CD14-positive monocyte (primary cell): ENCODE measurements at regions not wholly inside any gene's neighbourhood (a gene's known extent, or its start where the extent isn't known, plus 50 kb on each side); places are given as distances from the start of the nearest gene placed in this dataset.

Experiments
- DNase-seq, 3 donors: peaks; one replicate each; pipeline ENCODE4 v3.0.0-alpha.2; 2011 to 2022
- H2AFZ ChIP-seq: 2 replicates; pipeline ENCODE4 v1.6.0; 2012; ENCODE audit warnings: mild to moderate bottlenecking, low read depth, low read length, inconsistent platforms; ENCODE audit not compliant: insufficient read depth, poor library complexity, severe bottlenecking
- H3K27ac ChIP-seq, 2 donors: 1 replicate in 1 of 2; 2 replicates in 1 of 2; pipeline ENCODE4 v1.5.1; 2012 to 2013; ENCODE audit warnings: low read length in 2 of 2, control low read depth in 1 of 2, inconsistent platforms in 1 of 2, low read depth in 1 of 2, mild to moderate bottlenecking in 1 of 2
- H3K27me3 ChIP-seq, 2 donors: one replicate each; pipeline versions ENCODE4 v1.6.0 to v1.6.1; 2011 to 2013; ENCODE audit warnings: low read length in 2 of 2; ENCODE audit not compliant: control insufficient read depth in 2 of 2, insufficient read depth in 2 of 2
- H3K36me3 ChIP-seq, 2 donors: replicated peaks in 1 of 2; 1 replicate in 1 of 2; 2 replicates in 1 of 2; pipeline versions ENCODE4 v1.5.1 to v1.6.1; 2012 to 2013; ENCODE audit warnings: low read length in 2 of 2, control low read depth in 1 of 2, inconsistent platforms in 1 of 2, mild to moderate bottlenecking in 1 of 2; ENCODE audit not compliant: insufficient read depth in 2 of 2, control insufficient read depth in 1 of 2
- H3K4me1 ChIP-seq, 2 donors: 1 replicate in 1 of 2; 2 replicates in 1 of 2; pipeline versions ENCODE4 v1.5.1 to v1.6.1; 2012 to 2013; ENCODE audit warnings: low read length in 2 of 2, control low read depth in 1 of 2, inconsistent platforms in 1 of 2, mild to moderate bottlenecking in 1 of 2, moderate library complexity in 1 of 2; ENCODE audit not compliant: insufficient read depth in 2 of 2, control insufficient read depth in 1 of 2
- H3K4me2 ChIP-seq: replicated peaks from 2 replicates; pipeline ENCODE3; 2012; ENCODE audit warnings: low read length, moderate library complexity, mild to moderate bottlenecking; ENCODE audit not compliant: poor library complexity, severe bottlenecking; ENCODE audit errors: extremely low read depth
- H3K4me3 ChIP-seq, 3 experiments: fragments of 200-600 bp in 1 of 3; sonication (generic) in 1 of 3; replicated peaks in 1 of 3; 1 replicate in 2 of 3; 2 replicates in 1 of 3; pipeline ENCODE4 v1.5.1; 2011 to 2013; ENCODE audit warnings: low read length in 3 of 3, mild to moderate bottlenecking in 3 of 3, control low read depth in 2 of 3, low read depth in 2 of 3, inconsistent platforms in 1 of 3, moderate library complexity in 1 of 3
- H3K79me2 ChIP-seq: 2 replicates; pipeline ENCODE4 v1.6.0; 2012; ENCODE audit warnings: mild to moderate bottlenecking, control low read depth, inconsistent platforms, low read length, moderate library complexity; ENCODE audit not compliant: insufficient read depth
- H3K9ac ChIP-seq: 2 replicates; pipeline ENCODE4 v1.6.0; 2017; ENCODE audit warnings: low read length, mild to moderate bottlenecking; ENCODE audit not compliant: insufficient read depth, poor library complexity, severe bottlenecking
- H3K9me3 ChIP-seq, 2 donors: replicated peaks in 1 of 2; 1 replicate in 1 of 2; 2 replicates in 1 of 2; pipeline versions ENCODE4 v1.5.1 to v1.6.1; 2012 to 2013; ENCODE audit warnings: low read length in 2 of 2, control low read depth in 1 of 2; ENCODE audit not compliant: control insufficient read depth in 1 of 2, insufficient read depth in 1 of 2
- H4K20me1 ChIP-seq: 2 replicates; pipeline ENCODE4 v1.6.0; 2012; ENCODE audit warnings: mild to moderate bottlenecking, low read length, control low read depth, moderate library complexity; ENCODE audit not compliant: insufficient read depth
- H3K27ac Mint-ChIP-seq, 7 donors: one replicate each; pipeline ENCODE4 v1.8.0; 2020; ENCODE audit warnings: mild to moderate bottlenecking in 7 of 7, mixed read lengths in 7 of 7, moderate library complexity in 6 of 7, inconsistent platforms in 2 of 7
- H3K27me3 Mint-ChIP-seq, 3 donors: one replicate each; pipeline ENCODE4 v1.8.0; 2021 to 2022; ENCODE audit warnings: low read depth in 3 of 3, mild to moderate bottlenecking in 3 of 3, mixed read lengths in 3 of 3, moderate library complexity in 3 of 3, inconsistent platforms in 1 of 3
- H3K36me3 Mint-ChIP-seq, 2 donors: one replicate each; pipeline ENCODE4 v1.8.0; 2020; ENCODE audit warnings: mixed read lengths in 2 of 2, inconsistent platforms in 1 of 2, mild to moderate bottlenecking in 1 of 2
- H3K4me1 Mint-ChIP-seq: one replicate; pipeline ENCODE4 v1.8.0; 2020; ENCODE audit warnings: mild to moderate bottlenecking, mixed read lengths
- H3K4me3 Mint-ChIP-seq, 2 donors: one replicate each; pipeline ENCODE4 v1.8.0; 2020; ENCODE audit warnings: mild to moderate bottlenecking in 2 of 2, mixed read lengths in 2 of 2, moderate library complexity in 1 of 2
- H3K9me3 Mint-ChIP-seq, 7 donors: one replicate each; pipeline ENCODE4 v1.8.0; 2020 to 2022; ENCODE audit warnings: mixed read lengths in 7 of 7, mild to moderate bottlenecking in 6 of 7, moderate library complexity in 6 of 7, inconsistent platforms in 2 of 7
- WGBS: methylation state at CpG from one replicate; pipeline ENCODE4 v1.1.5; 2013; ENCODE audit warnings: missing lambda C conversion rate; ENCODE audit not compliant: insufficient coverage; 5-methylcytosine and 5-hydroxymethylcytosine counted together
- intact Hi-C, 2 donors: fragments of 100-400 bp; cut with micrococcal nuclease; formaldehyde crosslinking; loops; one replicate each; pipeline versions ENCODE4 v1.15.0 to v1.15.1; 2023
- TF ChIP-seq, protein P1 (sequence below): fragments of 200-600 bp; IDR thresholded peaks from one replicate; pipeline ENCODE4 v1.8.0; 2022; ENCODE audit warnings: antibody characterized with exemption, mild to moderate bottlenecking

DNA sequence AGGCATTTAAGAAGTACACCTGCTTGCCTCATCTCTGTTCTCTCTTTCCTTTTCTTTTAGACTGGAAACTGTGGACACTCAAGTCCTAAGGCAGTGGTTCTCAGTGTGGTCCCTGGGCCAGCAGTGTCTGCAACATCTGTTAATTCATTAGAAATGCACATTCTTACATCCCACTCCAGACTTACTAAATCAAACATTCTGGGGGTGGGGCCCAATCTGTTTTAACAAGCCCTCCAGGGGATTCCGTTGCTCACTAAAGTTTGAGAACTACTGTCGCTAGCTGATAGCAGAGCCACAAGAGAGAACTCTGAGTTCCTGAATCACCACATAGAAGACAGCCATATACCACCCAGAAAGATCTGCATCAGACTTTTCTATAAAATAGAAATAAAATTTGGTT is 430.6 kb downstream of the BCOR start:
- Histone ChIP-seq H3K27me3 (no peaks in the 10 kb centered on the region), H3K79me2 (no peaks in the 10 kb centered on the region), H4K20me1 (no peaks in the 10 kb centered on the region), H3K4me3 (no peak overlapping the region), H3K9me3 (no peaks in the 10 kb centered on the region), H3K4me2 (no peak overlapping the region), H3K36me3 (no peaks in the 10 kb centered on the region), H3K4me1 (no peaks in the 10 kb centered on the region), H3K9ac (no peak overlapping the region), H2AFZ (no peak overlapping the region), H3K27ac (no peak overlapping the region)
- Mint-ChIP-seq H3K4me1 (no peaks in the 10 kb centered on the region), H3K27ac (no peak overlapping the region), H3K36me3 (no peaks in the 10 kb centered on the region), H3K27me3 (peaks cover 0 to 3% (median 2%) of the 10 kb centered on the region in 3 donors), H3K4me3 (no peak overlapping the region), H3K9me3 (no peaks in the 10 kb centered on the region)
- TF ChIP-seq, protein P1, sequence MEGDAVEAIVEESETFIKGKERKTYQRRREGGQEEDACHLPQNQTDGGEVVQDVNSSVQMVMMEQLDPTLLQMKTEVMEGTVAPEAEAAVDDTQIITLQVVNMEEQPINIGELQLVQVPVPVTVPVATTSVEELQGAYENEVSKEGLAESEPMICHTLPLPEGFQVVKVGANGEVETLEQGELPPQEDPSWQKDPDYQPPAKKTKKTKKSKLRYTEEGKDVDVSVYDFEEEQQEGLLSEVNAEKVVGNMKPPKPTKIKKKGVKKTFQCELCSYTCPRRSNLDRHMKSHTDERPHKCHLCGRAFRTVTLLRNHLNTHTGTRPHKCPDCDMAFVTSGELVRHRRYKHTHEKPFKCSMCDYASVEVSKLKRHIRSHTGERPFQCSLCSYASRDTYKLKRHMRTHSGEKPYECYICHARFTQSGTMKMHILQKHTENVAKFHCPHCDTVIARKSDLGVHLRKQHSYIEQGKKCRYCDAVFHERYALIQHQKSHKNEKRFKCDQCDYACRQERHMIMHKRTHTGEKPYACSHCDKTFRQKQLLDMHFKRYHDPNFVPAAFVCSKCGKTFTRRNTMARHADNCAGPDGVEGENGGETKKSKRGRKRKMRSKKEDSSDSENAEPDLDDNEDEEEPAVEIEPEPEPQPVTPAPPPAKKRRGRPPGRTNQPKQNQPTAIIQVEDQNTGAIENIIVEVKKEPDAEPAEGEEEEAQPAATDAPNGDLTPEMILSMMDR, result no peak
- DNase-seq, result no peak
- no CpG with 5 or more reads among the region's 2 CpGs for WGBS
- intact Hi-C loops, result no loop called here

DNA sequence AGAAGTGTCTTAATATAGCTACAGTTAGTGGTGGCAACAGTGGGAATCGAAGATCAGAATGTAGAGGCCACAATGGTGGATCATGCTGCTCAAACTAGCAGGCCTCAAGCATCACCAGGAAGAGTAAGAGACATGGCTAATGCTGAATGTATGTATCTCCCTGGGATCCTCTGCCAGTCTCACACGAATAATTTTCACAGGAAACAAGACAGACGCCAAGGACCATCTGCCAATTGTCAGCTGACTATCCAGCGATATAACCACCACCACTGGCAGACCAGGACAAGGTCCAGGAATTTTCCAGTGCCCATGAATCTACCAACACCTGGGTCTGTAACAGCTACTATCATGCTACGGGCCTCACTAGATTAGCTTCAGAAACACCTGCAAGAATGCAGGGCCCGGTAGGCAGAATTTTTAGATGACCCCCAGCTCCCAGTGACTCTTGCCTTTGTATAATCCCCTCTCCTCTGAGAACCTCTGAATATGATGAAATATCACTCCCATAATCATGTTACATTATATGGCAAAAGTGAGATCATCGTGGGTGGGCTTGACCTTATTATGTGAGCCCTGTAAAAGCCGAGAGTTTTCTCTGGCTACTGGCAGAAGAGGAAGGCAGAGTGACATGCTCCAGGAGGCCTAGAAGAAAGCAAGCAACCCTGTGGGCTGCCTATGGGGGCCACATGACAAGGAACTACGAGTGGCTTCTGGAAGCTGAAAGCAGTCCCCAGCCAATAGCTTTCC is 429.8 kb downstream of the BCOR start:
- H3K27ac ChIP-seq, result no peak overlapping the region
- H4K20me1 ChIP-seq, result no peaks in the 10 kb centered on the region
- no peaks in the 10 kb centered on the region for H3K27me3 ChIP-seq
- Mint-ChIP-seq H3K4me1 (no peaks in the 10 kb centered on the region), H3K27me3 (peaks cover 0 to 3% (median 2%) of the 10 kb centered on the region in 3 donors), H3K4me3 (no peak overlapping the region), H3K27ac (no peak overlapping the region), H3K36me3 (no peaks in the 10 kb centered on the region), H3K9me3 (no peaks in the 10 kb centered on the region)
- TF ChIP-seq, protein P1, result no peak
- no peak for DNase-seq
- H3K79me2 ChIP-seq, result no peaks in the 10 kb centered on the region
- no peaks in the 10 kb centered on the region for H3K36me3 ChIP-seq
- H2AFZ ChIP-seq, result no peak overlapping the region
- intact Hi-C loops, result no loop called here
- WGBS, result 100% methylated on average over 1 of the region's 9 CpGs
- no peak overlapping the region for H3K4me3 ChIP-seq
- no peak overlapping the region for H3K9ac ChIP-seq
- H3K9me3 ChIP-seq, result no peaks in the 10 kb centered on the region
- H3K4me2 ChIP-seq, result no peak overlapping the region
- no peaks in the 10 kb centered on the region for H3K4me1 ChIP-seq
